GM12878 (cell line): ENCODE measurements at regions not wholly inside any gene's neighbourhood (a gene's known extent, or its start where the extent isn't known, plus 50 kb on each side); places are given as distances from the start of the nearest gene placed in this dataset.

Experiments used
- ATF2 ChIP-seq: IDR thresholded peaks from 2 replicates; pipeline ENCODE4 v1.6.1; 2012; ENCODE audit warnings: low read length, inconsistent platforms
- BCL11A ChIP-seq: IDR thresholded peaks from 2 replicates; pipeline ENCODE4 v1.6.1; 2011; ENCODE audit warnings: low read depth, low read length
- EED ChIP-seq: sonication (generic); IDR thresholded peaks from 2 replicates; pipeline ENCODE4 v1.6.1; 2016; ENCODE audit warnings: antibody characterized with exemption, low read depth
- ELK1 ChIP-seq: IDR thresholded peaks from 2 replicates; pipeline ENCODE4 v1.6.1; 2012; ENCODE audit warnings: low read depth, low read length, improper control_type of control experiment
- EP300 ChIP-seq, 2 experiments: fragments of 150-350 bp in 1 of 2; IDR thresholded peaks; 2 replicates each; pipeline ENCODE4 v1.6.1; 2011 to 2012; ENCODE audit warnings: low read depth in 2 of 2, low read length in 2 of 2, borderline replicate concordance in 1 of 2, improper control_type of control experiment in 1 of 2, inconsistent platforms in 1 of 2; ENCODE audit not compliant: control insufficient read depth in 1 of 2
- ESRRA ChIP-seq: IDR thresholded peaks from 2 replicates; pipeline ENCODE4 v1.6.1; 2012; ENCODE audit warnings: mild to moderate bottlenecking, low read length, improper control_type of control experiment
- HDGF ChIP-seq: fragments of 450-650 bp; IDR thresholded peaks from 2 replicates; pipeline ENCODE4 v1.6.1; 2016; ENCODE audit warnings: antibody characterized with exemption
- MLLT1 ChIP-seq: fragments of 450-650 bp; IDR thresholded peaks from 2 replicates; pipeline ENCODE4 v1.6.1; 2016; ENCODE audit warnings: mild to moderate bottlenecking
- POLR2A ChIP-seq: IDR thresholded peaks from 2 replicates; pipeline ENCODE4 v1.6.1; 2011; ENCODE audit warnings: low read depth, mild to moderate bottlenecking, low read length
- RAD51 ChIP-seq: fragments of 450-650 bp; IDR thresholded peaks from 2 replicates; pipeline ENCODE4 v1.6.1; 2016; ENCODE audit warnings: moderate library complexity, mild to moderate bottlenecking, inconsistent platforms
- SUPT20H ChIP-seq: IDR thresholded peaks from 2 replicates; pipeline ENCODE4 v1.6.1; 2011; ENCODE audit warnings: low read depth, mild to moderate bottlenecking, low read length, moderate library complexity, borderline replicate concordance; ENCODE audit not compliant: control insufficient read depth
- TCF12 ChIP-seq: IDR thresholded peaks from 2 replicates; pipeline ENCODE4 v1.6.1; 2011; ENCODE audit warnings: low read depth, mild to moderate bottlenecking, low read length
- TCF7 ChIP-seq: IDR thresholded peaks from 2 replicates; pipeline ENCODE4 v1.6.1; 2014; ENCODE audit warnings: antibody characterized with exemption, borderline replicate concordance
- ZBED1 ChIP-seq: IDR thresholded peaks from 2 replicates; pipeline ENCODE4 v1.6.1; 2016; ENCODE audit warnings: borderline replicate concordance
- ZBTB40 ChIP-seq: fragments of 450-650 bp; IDR thresholded peaks from 2 replicates; pipeline ENCODE4 v1.6.1; 2016; ENCODE audit warnings: mild to moderate bottlenecking, moderate library complexity, borderline replicate concordance
- ZNF274 ChIP-seq: IDR thresholded peaks from one replicate; pipeline ENCODE4 v1.8.0; 2011; ENCODE audit not compliant: insufficient read length, insufficient read depth
- ZNF592 ChIP-seq: fragments of 450-650 bp; IDR thresholded peaks from 2 replicates; pipeline ENCODE4 v1.6.1; 2017; ENCODE audit warnings: mild to moderate bottlenecking, moderate library complexity
- ZNF622 ChIP-seq: fragments of 450-650 bp; IDR thresholded peaks from 2 replicates; pipeline ENCODE4 v1.6.1; 2017; ENCODE audit warnings: mild to moderate bottlenecking, inconsistent platforms

- peak; percentile 90 for TF ChIP-seq MLLT1
- peak; percentile 42; the same call in 1 of the 2 replicates for TF ChIP-seq ZBTB40
- TF ChIP-seq ZNF622 = no peak
- TF ChIP-seq ATF2 = no peak
- TF ChIP-seq ZNF274 = no peak
- TF ChIP-seq EP300 (IDR thresholded peaks at IDR 0.05; ENCODE audit: borderline replicate concordance in 1 of 2, control insufficient read depth in 1 of 2, low read depth in 2 of 2, low read length in 2 of 2) = no peak
- TF ChIP-seq RAD51 = no peak
- TF ChIP-seq TCF7 = no peak
- no peak for TF ChIP-seq ESRRA
- no peak for TF ChIP-seq HDGF
- peak; percentile 47; the same call in 1 of the 2 replicates for TF ChIP-seq ZBED1
- TF ChIP-seq BCL11A = no peak
- no peak for TF ChIP-seq TCF12
- no peak for TF ChIP-seq SUPT20H
- TF ChIP-seq ZNF592 = no peak
- no peak for TF ChIP-seq POLR2A
- TF ChIP-seq EED = no peak
- TF ChIP-seq ELK1 = no peak
Measured at GRCh38 chr6:156687789-156688619, 89.2 kb upstream of the ARID1B start (continued).
